Heart left ventricle (tissue), 16 donors: ENCODE measurements at regions not wholly inside any gene's neighbourhood (a gene's known extent, or its start where the extent isn't known, plus 50 kb on each side); places are given as distances from the start of the nearest gene placed in this dataset.

Experiments used
- ATAC-seq, 4 donors: fragments of 200-7000 bp; cut with Tn5 transposase; one replicate each; pipeline ENCODE4 v1.9.1; 2020 to 2022; ENCODE audit warnings: moderate library complexity in 4 of 4, mild to moderate bottlenecking in 3 of 4, moderate number of reproducible peaks in 1 of 4
- DNase-seq, 5 donors: peaks; one replicate each; pipeline ENCODE4 v3.0.0-alpha.2; 2020
- H3K27ac ChIP-seq, 12 donors: fragments of 200-600 bp; sonication (generic) in 4 of 12; one replicate each; pipeline versions ENCODE4 v1.5.0 to v1.8.0; 2016 to 2022; ENCODE audit warnings: mild to moderate bottlenecking in 2 of 12
- H3K27me3 ChIP-seq, 9 donors: fragments of 200-600 bp; sonication (generic) in 2 of 9; one replicate each; pipeline versions ENCODE4 v1.5.1 to v1.8.0; 2016 to 2022; ENCODE audit warnings: mild to moderate bottlenecking in 3 of 9
- H3K36me3 ChIP-seq, 9 donors: fragments of 200-600 bp; sonication (generic) in 2 of 9; one replicate each; pipeline versions ENCODE4 v1.5.0 to v1.8.0; 2018 to 2022; ENCODE audit warnings: mild to moderate bottlenecking in 2 of 9
- H3K4me1 ChIP-seq, 12 donors: fragments of 200-600 bp; sonication (generic) in 4 of 12; one replicate each; pipeline versions ENCODE4 v1.5.0 to v1.8.0; 2016 to 2022; ENCODE audit warnings: mild to moderate bottlenecking in 3 of 12
- H3K4me3 ChIP-seq, 12 donors: fragments of 200-600 bp; sonication (generic) in 4 of 12; one replicate each; pipeline versions ENCODE4 v1.5.0 to v1.8.0; 2017 to 2022; ENCODE audit warnings: mild to moderate bottlenecking in 9 of 12, moderate library complexity in 4 of 12
- H3K9me3 ChIP-seq, 12 donors: fragments of 200-600 bp; sonication (generic) in 4 of 12; one replicate each; pipeline versions ENCODE4 v1.5.0 to v1.8.0; 2016 to 2022; ENCODE audit warnings: mild to moderate bottlenecking in 1 of 12
- POLR2A ChIP-seq, 2 donors: fragments of 450-650 bp; IDR thresholded peaks; one replicate each; pipeline ENCODE4 v1.6.1; 2017; ENCODE audit warnings: antibody characterized with exemption in 2 of 2, mild to moderate bottlenecking in 2 of 2, moderate library complexity in 2 of 2
- WGBS, 4 donors: extraction: QIAGEN DNeasy Blood & Tissue Kit in 2 of 4; methylation state at CpG; one replicate each; pipeline versions ENCODE4 v1.1.5 to v1.1.7; 2013 to 2018; 5-methylcytosine and 5-hydroxymethylcytosine counted together
- intact Hi-C, 10 donors: fragments of 100-400 bp; cut with DNase I; formaldehyde crosslinking; loops; one replicate each; pipeline versions ENCODE4 v1.11.1 to v1.14.2; 2022
- TF ChIP-seq, protein P1 (sequence below), 12 donors: fragments of 200-600 bp; sonication (generic) in 4 of 12; IDR thresholded peaks; one replicate each; pipeline versions ENCODE4 v1.5.0 to v1.8.0; 2018 to 2022; ENCODE audit warnings: antibody characterized with exemption in 12 of 12, mild to moderate bottlenecking in 5 of 12
- donor health status: ischemic (EF 13 %, LVEDD 7.1; RV severe dilation, severe dysfunction).
- donor health status: healthy with polysubstance abuse.
- donor health status: DM: no; HTN: yes; CAD: no.
- donor health status: DM: no; HTN: no; CAD: no.
- donor health status: ischemic (EF 25% LVEDD 6.9; RV normal size, moderate dysfunction).
- donor health status: ischemic (EF 25% LVEDD 5.7; RV mildly dilated, moderate dysfunction).
- donor health status: healthy.
- donor health status: DM: yes; HTN: yes; CAD: no.
- donor health status: ischemic (EF 35%, LVEDD 5.7; RV mildly dilated, moderate dysfunction).
- donor health status: nonischemic (EF 11% LVEDD 7.7; RV severe dilation, severe dysfunction).
- donor health status: DM: yes; HTN: yes; CAD: no.
- donor health status: PGD.
- donor health status: ischemic (EF 29% LVEDD 5.4; RV normal size, mild dysfunction).
- donor health status: nonischemic (EF 23%, LVEDD 6.1; RV moderate dilation, normal function).

DNA sequence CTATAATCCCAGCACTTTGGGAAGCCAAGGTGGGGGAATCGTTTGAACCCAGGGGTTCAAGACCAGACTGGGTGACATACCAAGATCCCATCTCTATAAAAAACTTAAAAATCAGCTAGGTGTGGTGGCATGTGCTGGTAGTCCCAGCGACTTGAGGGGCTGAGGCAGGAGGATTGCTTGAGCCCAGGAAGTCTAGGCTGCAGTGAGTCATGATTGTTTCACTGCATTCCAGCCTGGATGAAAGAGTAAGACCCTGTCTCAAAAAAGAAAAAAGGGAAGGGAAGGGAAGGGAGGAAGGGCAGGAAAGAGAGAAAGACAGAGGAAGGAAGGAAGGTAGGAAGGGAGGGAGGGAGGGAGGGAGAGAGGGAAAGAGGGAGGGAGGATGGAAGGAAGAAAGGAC is 133.7 kb upstream of the LRRN1 start:
- no peak for ATAC-seq

DNA sequence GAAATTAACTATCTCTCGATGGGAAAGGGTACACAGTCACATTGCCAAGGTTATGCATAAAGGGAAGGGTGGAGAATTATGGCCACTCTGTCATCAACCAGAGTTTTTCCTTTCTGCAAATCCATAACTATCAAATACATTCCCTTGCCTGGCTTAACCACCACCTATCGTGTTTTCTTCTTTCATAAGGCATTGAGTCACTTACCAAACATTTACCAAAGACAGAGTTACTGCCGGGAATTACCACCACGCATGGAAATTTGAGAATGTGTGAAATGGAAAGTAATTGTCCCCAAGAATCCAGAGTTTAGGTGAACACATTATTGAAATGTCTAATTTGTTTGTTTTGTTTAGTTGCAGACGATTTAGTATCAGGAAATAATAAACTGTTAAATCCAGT is 134.3 kb upstream of the LRRN1 start:
- ATAC-seq (no peak), DNase-seq (no peak)
- 81 to 85% (median 82%) methylated on average over 5 of the region's 5 CpGs for WGBS, 4 donors
- TF ChIP-seq, protein P1, sequence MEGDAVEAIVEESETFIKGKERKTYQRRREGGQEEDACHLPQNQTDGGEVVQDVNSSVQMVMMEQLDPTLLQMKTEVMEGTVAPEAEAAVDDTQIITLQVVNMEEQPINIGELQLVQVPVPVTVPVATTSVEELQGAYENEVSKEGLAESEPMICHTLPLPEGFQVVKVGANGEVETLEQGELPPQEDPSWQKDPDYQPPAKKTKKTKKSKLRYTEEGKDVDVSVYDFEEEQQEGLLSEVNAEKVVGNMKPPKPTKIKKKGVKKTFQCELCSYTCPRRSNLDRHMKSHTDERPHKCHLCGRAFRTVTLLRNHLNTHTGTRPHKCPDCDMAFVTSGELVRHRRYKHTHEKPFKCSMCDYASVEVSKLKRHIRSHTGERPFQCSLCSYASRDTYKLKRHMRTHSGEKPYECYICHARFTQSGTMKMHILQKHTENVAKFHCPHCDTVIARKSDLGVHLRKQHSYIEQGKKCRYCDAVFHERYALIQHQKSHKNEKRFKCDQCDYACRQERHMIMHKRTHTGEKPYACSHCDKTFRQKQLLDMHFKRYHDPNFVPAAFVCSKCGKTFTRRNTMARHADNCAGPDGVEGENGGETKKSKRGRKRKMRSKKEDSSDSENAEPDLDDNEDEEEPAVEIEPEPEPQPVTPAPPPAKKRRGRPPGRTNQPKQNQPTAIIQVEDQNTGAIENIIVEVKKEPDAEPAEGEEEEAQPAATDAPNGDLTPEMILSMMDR (IDR thresholded peaks at IDR 0.05), result no peak
- TF ChIP-seq POLR2A (IDR thresholded peaks at IDR 0.05), result no peak
- H3K9me3 ChIP-seq, result peaks cover 0 to 3% (median 0%) of the 10 kb centered on the region in 12 donors
- H3K36me3 ChIP-seq, result no peaks in the 10 kb centered on the region
- H3K4me1 ChIP-seq, result peaks cover 0 to 4% (median 0%) of the 10 kb centered on the region in 12 donors
- H3K27ac ChIP-seq, result no peak overlapping the region
- no peaks in the 10 kb centered on the region for H3K27me3 ChIP-seq
- intact Hi-C loops, result loop anchor here in 1 of 10 donors (10.0 kb wide), 1 partner anchor 370 kb away; no protein-coding TSS in a partner anchor
- H3K4me3 ChIP-seq, result no peak overlapping the region

More for the DNA sequence above, 133.7 kb upstream of the LRRN1 start:
- Histone ChIP-seq H3K4me1 (peaks cover 0 to 4% (median 0%) of the 10 kb centered on the region in 12 donors), H3K27me3 (peaks cover 0 to 4% (median 0%) of the 10 kb centered on the region in 9 donors), H3K9me3 (peaks cover 0 to 3% (median 0%) of the 10 kb centered on the region in 12 donors), H3K4me3 (no peak overlapping the region), H3K36me3 (no peaks in the 10 kb centered on the region), H3K27ac (no peak overlapping the region)
- no peak for DNase-seq
- WGBS, 4 donors, result 67 to 78% (median 76%) methylated on average over 2 of the region's 2 CpGs
- intact Hi-C loops, result loop anchor here in 1 of 10 donors (10.0 kb wide), 1 partner anchor 369 kb away; no protein-coding TSS in a partner anchor
- no peak for TF ChIP-seq POLR2A (IDR thresholded peaks at IDR 0.05)
- TF ChIP-seq, protein P1 (IDR thresholded peaks at IDR 0.05), result no peak

DNA sequence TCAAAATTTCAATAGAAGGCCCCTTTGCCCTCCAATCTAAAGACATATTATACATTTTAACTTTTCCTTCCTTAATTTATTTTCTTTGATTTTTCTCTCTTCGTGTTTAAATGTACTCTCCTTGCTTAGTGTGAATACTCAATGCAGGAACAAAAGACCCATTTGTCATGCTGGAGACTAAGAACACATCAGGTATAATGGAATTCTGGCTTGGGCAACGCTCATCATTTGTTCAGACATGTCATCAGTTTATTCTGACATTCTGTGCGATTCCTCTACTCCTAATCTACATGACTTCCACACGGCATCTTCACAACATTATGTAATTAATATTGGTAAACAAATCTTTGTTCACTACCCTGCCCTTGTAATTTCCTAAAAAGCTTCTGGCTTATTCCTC is 136.6 kb upstream of the LRRN1 start:
- Histone ChIP-seq H3K9me3 (peaks cover 0 to 9% (median 0%) of the 10 kb centered on the region in 12 donors), H3K4me3 (no peak overlapping the region), H3K27ac (no peak overlapping the region), H3K4me1 (peaks cover 0 to 4% (median 0%) of the 10 kb centered on the region in 12 donors), H3K27me3 (no peaks in the 10 kb centered on the region), H3K36me3 (no peaks in the 10 kb centered on the region)
- DNase-seq (no peak), ATAC-seq (no peak)
- intact Hi-C loops, result loop anchor here in 1 of 10 donors (10.0 kb wide), 1 partner anchor 372 kb away; no protein-coding TSS in a partner anchor
- TF ChIP-seq, protein P1 (IDR thresholded peaks at IDR 0.05), result no peak
- no peak for TF ChIP-seq POLR2A (IDR thresholded peaks at IDR 0.05)
- 72 to 83% (median 76%) methylated on average over 4 of the region's 4 CpGs for WGBS, 4 donors

DNA sequence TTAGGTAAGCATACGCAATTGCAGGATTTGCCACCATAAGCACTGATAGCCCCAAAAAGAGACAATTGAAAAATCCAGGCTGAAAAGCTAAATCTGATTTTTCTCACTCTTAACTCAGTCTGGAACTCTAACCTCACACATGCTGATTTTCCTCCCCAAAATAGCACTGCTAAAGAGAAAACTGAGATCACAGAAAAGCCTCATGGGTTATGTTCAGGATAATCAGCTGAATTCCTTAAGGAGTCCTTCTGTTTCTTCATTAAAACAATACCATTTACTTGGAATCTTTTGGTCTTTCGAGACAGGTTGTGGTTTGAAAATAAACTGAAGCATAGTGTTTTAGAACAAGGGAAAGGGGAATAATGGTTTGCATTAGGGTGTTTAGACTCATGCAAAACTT is 144.3 kb upstream of the LRRN1 start:
- intact Hi-C loops, result no loop called here
- no peak overlapping the region for H3K4me3 ChIP-seq

More for the DNA sequence above, 144.3 kb upstream of the LRRN1 start:
- Histone ChIP-seq H3K9me3 (peaks cover 0 to 9% (median 0%) of the 10 kb centered on the region in 12 donors), H3K36me3 (no peaks in the 10 kb centered on the region), H3K27ac (no peak overlapping the region), H3K4me1 (no peaks in the 10 kb centered on the region), H3K27me3 (no peaks in the 10 kb centered on the region)
- DNase-seq (no peak), ATAC-seq (no peak)
- WGBS, 4 donors, result 78 to 92% (median 82%) methylated on average over 2 of the region's 2 CpGs
- TF ChIP-seq, protein P1 (IDR thresholded peaks at IDR 0.05), result no peak
- no peak for TF ChIP-seq POLR2A (IDR thresholded peaks at IDR 0.05)
